ENCODE measurements at regions not wholly inside any gene's neighbourhood (a gene's known extent, or its start where the extent isn't known, plus 50 kb on each side); places are given as distances from the start of the nearest gene placed in this dataset.

GRCh38 chr10:108523016-108523800 lies 1358.7 kb upstream of the SORCS1 start:
- no peaks in the 10 kb centered on the region for H3K4me1 ChIP-seq (ENCODE audit: insufficient read depth, low read length, severe bottlenecking)
- no peaks in the 10 kb centered on the region for H3K79me2 ChIP-seq (ENCODE audit: insufficient read depth, low read length)
- H3K9me2 ChIP-seq (ENCODE audit: low read depth, low read length), result no peaks in the 10 kb centered on the region
- H4K20me1 ChIP-seq (ENCODE audit: insufficient read depth, low read length), result no peaks in the 10 kb centered on the region
- no peaks in the 10 kb centered on the region for H3K27me3 ChIP-seq (ENCODE audit: insufficient read depth, low read length)
- H2AFZ ChIP-seq (ENCODE audit: low read length), result no peak overlapping the region
- H3F3A ChIP-seq (ENCODE audit: insufficient read depth, low read length), result no peaks in the 10 kb centered on the region
- no peaks in the 10 kb centered on the region for H3K36me3 ChIP-seq (ENCODE audit: insufficient read depth, low read length)
- H3K9ac ChIP-seq (ENCODE audit: low read length), result no peak overlapping the region
- H3K4me2 ChIP-seq (ENCODE audit: low read length), result no peak overlapping the region
- no peak for TF ChIP-seq CTCF (IDR thresholded peaks at IDR 0.05; ENCODE audit: low read length)
- no peak for TF ChIP-seq EZH2 (IDR thresholded peaks at IDR 0.05; ENCODE audit: borderline replicate concordance, low read length)
- H3K9me3 ChIP-seq (ENCODE audit: low read length), result no peaks in the 10 kb centered on the region
- H3K27ac ChIP-seq (ENCODE audit: low read depth, low read length, poor library complexity, severe bottlenecking), result no peak overlapping the region
- no peak overlapping the region for H3K4me3 ChIP-seq (ENCODE audit: low read depth, low read length, poor library complexity, severe bottlenecking)

GRCh38 chr10:108521827-108522492 lies 1357.5 kb upstream of the SORCS1 start:
- H3K36me3 ChIP-seq (ENCODE audit: insufficient read depth, low read length), result no peaks in the 10 kb centered on the region
- no peak overlapping the region for H3K4me3 ChIP-seq (ENCODE audit: low read depth, low read length, poor library complexity, severe bottlenecking)
- no peaks in the 10 kb centered on the region; the same call in 1 of the 2 replicates for H3K9me2 ChIP-seq (ENCODE audit: low read depth, low read length)
- H3K9me3 ChIP-seq (ENCODE audit: low read length), result no peaks in the 10 kb centered on the region
- no peaks in the 10 kb centered on the region for H3K27me3 ChIP-seq (ENCODE audit: insufficient read depth, low read length)
- no peaks in the 10 kb centered on the region for H4K20me1 ChIP-seq (ENCODE audit: insufficient read depth, low read length)
- no peaks in the 10 kb centered on the region for H3K79me2 ChIP-seq (ENCODE audit: insufficient read depth, low read length)
- no peaks in the 10 kb centered on the region for H3F3A ChIP-seq (ENCODE audit: insufficient read depth, low read length)
- H3K27ac ChIP-seq (ENCODE audit: low read depth, low read length, poor library complexity, severe bottlenecking), result no peak overlapping the region
- no peak overlapping the region for H2AFZ ChIP-seq (ENCODE audit: low read length)
- no peak for TF ChIP-seq EZH2 (IDR thresholded peaks at IDR 0.05; ENCODE audit: borderline replicate concordance, low read length)
- TF ChIP-seq CTCF (IDR thresholded peaks at IDR 0.05; ENCODE audit: low read length), result no peak
- H3K9ac ChIP-seq (ENCODE audit: low read length), result no peak overlapping the region
- no peaks in the 10 kb centered on the region for H3K4me1 ChIP-seq (ENCODE audit: insufficient read depth, low read length, severe bottlenecking)
- H3K4me2 ChIP-seq (ENCODE audit: low read length), result no peak overlapping the region

GRCh38 chr10:108515821-108516220 lies 1351.3 kb upstream of the SORCS1 start:
- Histone ChIP-seq H4K20me1 (ENCODE audit: insufficient read depth, low read length) (no peaks in the 10 kb centered on the region), H3K4me2 (ENCODE audit: low read length) (no peak overlapping the region), H3K36me3 (ENCODE audit: insufficient read depth, low read length) (no peaks in the 10 kb centered on the region), H3K4me1 (ENCODE audit: insufficient read depth, low read length, severe bottlenecking) (no peaks in the 10 kb centered on the region), H3K9me3 (ENCODE audit: low read length) (no peaks in the 10 kb centered on the region), H3K9ac (ENCODE audit: low read length) (no peak overlapping the region), H3K27me3 (ENCODE audit: insufficient read depth, low read length) (no peaks in the 10 kb centered on the region), H3K27ac (ENCODE audit: low read depth, low read length, poor library complexity, severe bottlenecking) (no peak overlapping the region), H2AFZ (ENCODE audit: low read length) (no peak overlapping the region), H3K9me2 (ENCODE audit: low read depth, low read length) (no peaks in the 10 kb centered on the region; the same call in 1 of the 2 replicates), H3K4me3 (ENCODE audit: low read depth, low read length, poor library complexity, severe bottlenecking) (no peak overlapping the region), H3K79me2 (ENCODE audit: insufficient read depth, low read length) (no peaks in the 10 kb centered on the region), H3F3A (ENCODE audit: insufficient read depth, low read length) (no peaks in the 10 kb centered on the region; the same call in 1 of the 2 replicates)
- TF ChIP-seq CTCF (IDR thresholded peaks at IDR 0.05; ENCODE audit: low read length), result no peak

Measured in OCI-LY1 (cell line).